ENCODE measurements at regions not wholly inside any gene's neighbourhood (a gene's known extent, or its start where the extent isn't known, plus 50 kb on each side); places are given as distances from the start of the nearest gene placed in this dataset.

DNA sequence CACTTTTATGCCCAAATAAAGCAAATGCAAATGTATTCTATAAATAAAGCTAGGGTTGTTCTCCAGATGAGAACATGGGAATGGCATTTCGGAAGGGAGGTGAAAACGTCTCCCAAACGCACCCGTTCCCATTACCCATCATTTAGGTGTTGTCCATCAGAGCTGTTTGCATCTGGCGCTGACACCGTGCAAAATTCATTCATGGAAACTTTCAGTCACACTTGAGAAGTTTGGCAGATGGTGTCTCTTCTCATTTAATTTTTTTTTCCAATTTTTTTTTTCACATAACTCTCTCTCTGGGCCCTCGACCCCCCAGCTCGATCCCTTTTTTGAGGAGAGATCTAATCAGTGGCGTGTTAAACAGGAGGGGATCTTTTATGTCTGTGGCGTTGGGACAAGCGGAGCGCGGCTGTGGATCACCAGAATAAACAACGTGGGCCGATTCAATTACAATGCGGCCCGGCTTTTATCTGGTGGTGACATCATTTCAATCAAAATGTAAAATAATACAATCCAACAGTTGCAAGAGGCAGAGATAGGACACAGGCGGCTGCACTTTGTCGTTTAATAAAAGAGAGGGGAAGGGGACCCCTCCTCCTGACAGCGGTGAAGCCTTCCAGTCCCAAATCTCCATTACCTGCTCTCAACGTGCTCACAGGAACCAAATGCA, 246.1 kb upstream of the IRX4 start:
- no peak for DNase-seq (ENCODE audit: low spot score)
- in situ Hi-C loops (cut with MboI; ENCODE audit: low pct_unique_long_range_greater_than_20kb, low sequenced_read_pairs, unreplicated experiment), result no loop called here
- TF ChIP-seq, protein P1, sequence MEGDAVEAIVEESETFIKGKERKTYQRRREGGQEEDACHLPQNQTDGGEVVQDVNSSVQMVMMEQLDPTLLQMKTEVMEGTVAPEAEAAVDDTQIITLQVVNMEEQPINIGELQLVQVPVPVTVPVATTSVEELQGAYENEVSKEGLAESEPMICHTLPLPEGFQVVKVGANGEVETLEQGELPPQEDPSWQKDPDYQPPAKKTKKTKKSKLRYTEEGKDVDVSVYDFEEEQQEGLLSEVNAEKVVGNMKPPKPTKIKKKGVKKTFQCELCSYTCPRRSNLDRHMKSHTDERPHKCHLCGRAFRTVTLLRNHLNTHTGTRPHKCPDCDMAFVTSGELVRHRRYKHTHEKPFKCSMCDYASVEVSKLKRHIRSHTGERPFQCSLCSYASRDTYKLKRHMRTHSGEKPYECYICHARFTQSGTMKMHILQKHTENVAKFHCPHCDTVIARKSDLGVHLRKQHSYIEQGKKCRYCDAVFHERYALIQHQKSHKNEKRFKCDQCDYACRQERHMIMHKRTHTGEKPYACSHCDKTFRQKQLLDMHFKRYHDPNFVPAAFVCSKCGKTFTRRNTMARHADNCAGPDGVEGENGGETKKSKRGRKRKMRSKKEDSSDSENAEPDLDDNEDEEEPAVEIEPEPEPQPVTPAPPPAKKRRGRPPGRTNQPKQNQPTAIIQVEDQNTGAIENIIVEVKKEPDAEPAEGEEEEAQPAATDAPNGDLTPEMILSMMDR (IDR thresholded peaks at IDR 0.05; ENCODE audit: extremely low read depth, insufficient read depth, missing control alignments), result no peak

DNA sequence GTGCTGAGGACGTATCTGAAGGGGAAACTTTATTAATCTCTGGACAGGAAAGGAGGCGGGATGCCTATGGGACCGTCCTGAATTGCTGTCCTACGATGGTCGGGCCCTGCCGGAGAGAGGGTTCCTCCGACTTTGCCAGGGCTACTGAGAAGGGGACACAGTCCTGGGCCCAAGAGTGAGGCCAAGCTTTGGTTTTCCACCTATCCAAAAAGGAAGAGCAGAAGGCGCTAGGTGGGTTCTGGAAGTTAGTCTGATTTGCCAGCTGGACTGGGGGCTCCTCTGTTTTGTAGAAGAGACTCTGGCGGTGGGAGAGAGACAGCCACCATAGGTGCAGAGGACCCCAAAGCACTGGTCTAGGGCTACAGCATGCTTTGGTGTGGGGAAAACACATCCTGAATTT, 243.8 kb upstream of the IRX4 start:
- in situ Hi-C loops (cut with MboI; ENCODE audit: low pct_unique_long_range_greater_than_20kb, low sequenced_read_pairs, unreplicated experiment), result no loop called here

DNA sequence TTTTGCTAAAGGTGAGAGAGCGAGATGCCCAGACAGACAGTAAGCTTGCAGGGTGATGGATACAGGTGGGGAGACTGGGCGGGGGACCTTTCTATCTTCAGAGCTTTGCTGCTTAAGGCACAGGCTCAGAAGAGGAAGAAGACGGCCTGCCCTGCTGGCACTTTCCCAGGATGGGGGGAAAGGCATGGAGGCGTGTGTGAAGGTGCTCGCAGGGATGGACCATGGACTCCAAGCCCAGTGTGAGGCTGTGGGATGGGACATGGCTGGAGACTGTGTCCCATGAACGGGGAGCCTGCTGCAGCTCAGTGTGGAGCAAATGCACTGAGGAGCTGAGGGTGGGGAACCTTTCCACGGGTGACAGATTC, 243.2 kb upstream of the IRX4 start:
- TF ChIP-seq, protein P1 (IDR thresholded peaks at IDR 0.05; ENCODE audit: extremely low read depth, insufficient read depth, missing control alignments), result no peak
- in situ Hi-C loops (cut with MboI; ENCODE audit: low pct_unique_long_range_greater_than_20kb, low sequenced_read_pairs, unreplicated experiment), result no loop called here
- DNase-seq (ENCODE audit: low spot score), result no peak

More for the DNA sequence above, 243.8 kb upstream of the IRX4 start:
- DNase-seq (ENCODE audit: low spot score), result no peak
- TF ChIP-seq, protein P1 (IDR thresholded peaks at IDR 0.05; ENCODE audit: extremely low read depth, insufficient read depth, missing control alignments), result no peak

DNA sequence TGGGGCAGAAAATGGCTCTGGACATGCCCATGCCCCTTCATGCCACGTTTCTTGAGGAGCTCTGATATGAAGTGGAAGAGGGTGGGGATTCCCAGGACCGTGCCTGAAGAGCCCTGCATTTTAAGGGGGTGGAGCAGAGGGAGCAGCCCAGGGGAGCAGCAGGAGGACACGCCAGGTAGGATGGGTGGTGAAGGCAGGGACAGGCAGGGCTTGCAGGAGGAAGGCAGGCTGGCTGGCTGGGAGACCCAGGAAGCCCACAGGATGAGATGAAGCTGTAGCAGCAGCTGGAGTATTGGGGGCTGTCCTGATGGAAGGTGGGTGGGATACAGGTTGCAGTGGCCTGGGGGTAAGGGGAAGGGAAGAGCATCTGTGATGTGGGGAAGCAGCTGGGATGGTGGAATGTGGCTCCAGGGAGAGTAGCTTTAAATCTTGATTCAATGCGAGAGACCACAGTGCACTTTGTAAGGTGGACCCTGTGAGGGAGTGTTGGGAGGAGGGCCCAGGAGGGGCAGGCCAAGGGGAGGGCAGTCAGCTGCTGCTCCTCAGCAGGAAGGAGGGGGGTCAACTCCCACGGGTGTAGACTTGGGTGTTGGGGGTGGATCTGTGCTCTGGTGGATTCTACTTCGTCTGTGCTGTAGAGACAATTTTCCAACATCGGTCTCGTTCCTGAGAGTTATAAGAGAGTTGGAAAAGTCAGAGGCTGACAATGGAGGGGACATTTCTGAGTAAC, 242.6 kb upstream of the IRX4 start:
- TF ChIP-seq, protein P1 (IDR thresholded peaks at IDR 0.05; ENCODE audit: extremely low read depth, insufficient read depth, missing control alignments), result no peak
- DNase-seq (ENCODE audit: low spot score), result no peak
- in situ Hi-C loops (cut with MboI; ENCODE audit: low pct_unique_long_range_greater_than_20kb, low sequenced_read_pairs, unreplicated experiment), result no loop called here

DNA sequence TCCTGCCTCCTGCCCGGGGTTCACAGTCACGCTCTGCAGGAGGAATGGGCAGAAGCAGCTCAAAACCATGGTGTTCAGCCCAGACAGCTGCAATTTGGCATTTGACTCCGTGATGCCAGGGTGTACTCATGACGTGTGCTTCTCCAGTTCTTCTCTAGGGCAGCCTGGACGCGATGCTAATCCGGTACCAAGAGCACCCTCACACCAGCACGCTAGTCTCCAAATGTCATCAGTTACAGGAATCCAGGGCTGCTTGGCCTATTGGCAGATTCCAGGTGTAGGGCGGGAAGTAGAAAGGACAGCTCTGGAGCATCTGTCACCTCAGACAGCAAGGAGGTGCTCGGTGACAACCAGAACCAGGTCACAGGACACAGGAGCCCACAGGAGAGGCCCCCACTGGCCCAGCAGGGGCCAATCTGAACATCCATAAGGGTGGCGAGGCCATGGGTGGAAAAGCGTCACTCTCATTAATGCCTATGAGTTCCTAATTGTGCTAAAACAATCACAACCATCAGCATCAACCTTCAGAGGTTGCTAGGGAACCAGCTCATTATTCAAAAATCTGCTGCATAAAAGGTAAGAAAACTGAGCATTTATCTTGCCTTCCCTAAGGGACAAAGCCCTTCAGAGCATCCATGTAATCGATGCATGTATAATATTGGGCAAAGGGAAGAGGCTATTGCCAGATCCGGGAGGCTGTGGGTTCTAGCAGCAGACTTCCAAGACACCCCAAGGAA, 241.9 kb upstream of the IRX4 start:
- in situ Hi-C loops (cut with MboI; ENCODE audit: low pct_unique_long_range_greater_than_20kb, low sequenced_read_pairs, unreplicated experiment), result no loop called here
- TF ChIP-seq, protein P1 (IDR thresholded peaks at IDR 0.05; ENCODE audit: extremely low read depth, insufficient read depth, missing control alignments), result no peak

DNA sequence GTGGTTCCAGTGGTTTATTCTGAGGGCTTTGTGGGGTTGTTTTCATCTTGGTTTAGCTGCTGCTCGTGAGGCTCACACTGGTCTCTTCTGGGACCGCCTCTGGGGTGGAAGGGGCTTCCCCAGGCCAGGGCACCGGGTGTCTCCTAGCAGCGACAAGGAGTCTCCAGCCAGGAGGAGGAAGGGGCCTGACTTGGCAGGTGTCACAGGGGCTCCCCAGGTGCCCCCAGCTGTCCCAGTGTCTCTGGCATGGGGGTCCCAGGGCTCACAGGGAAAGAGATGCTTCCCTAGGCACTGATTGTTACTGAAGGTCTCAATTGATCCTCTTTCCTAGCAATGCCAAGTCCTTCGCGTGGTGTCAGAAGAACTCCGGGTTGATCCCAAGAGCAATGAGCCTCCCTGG, 241.1 kb upstream of the IRX4 start:
- DNase-seq (ENCODE audit: low spot score), result no peak
- TF ChIP-seq, protein P1 (IDR thresholded peaks at IDR 0.05; ENCODE audit: extremely low read depth, insufficient read depth, missing control alignments), result no peak
- in situ Hi-C loops (cut with MboI; ENCODE audit: low pct_unique_long_range_greater_than_20kb, low sequenced_read_pairs, unreplicated experiment), result no loop called here

More for the DNA sequence above, 241.9 kb upstream of the IRX4 start:
- DNase-seq (ENCODE audit: low spot score), result no peak

Data from GM13977 (cell line).